GM18499 (cell line): ENCODE measurements at regions not wholly inside any gene's neighbourhood (a gene's known extent, or its start where the extent isn't known, plus 50 kb on each side); places are given as distances from the start of the nearest gene placed in this dataset.

ENCODE experiments used
- ATAC-seq: cut with Tn5 transposase; IDR thresholded peaks from one replicate; pipeline ENCODE4 v1.9.1; 2021; ENCODE audit warnings: moderate number of reproducible peaks; ENCODE audit not compliant: insufficient read depth, unreplicated experiment

- ATAC-seq, result no peak
Observed at GRCh38 chr5:153883854-153884611, 154.7 kb downstream of the FAM114A2 start.

- ATAC-seq, result no peak
Observed at GRCh38 chr5:153881687-153882086, 157.0 kb downstream of the FAM114A2 start.

- no peak for ATAC-seq
Observed at GRCh38 chr5:153880106-153880505, 158.6 kb downstream of the FAM114A2 start.

GRCh38 chr5:153879596-153879995 lies 159.1 kb downstream of the FAM114A2 start:
- ATAC-seq, result no peak

GRCh38 chr5:153866176-153866575 lies 172.5 kb downstream of the FAM114A2 start:
- ATAC-seq, result no peak

GRCh38 chr5:153865016-153865415 lies 173.7 kb downstream of the FAM114A2 start:
- no peak for ATAC-seq

- ATAC-seq, result no peak
Observed at GRCh38 chr5:153863951-153864350, 174.8 kb downstream of the FAM114A2 start.
